ENCODE measurements at regions not wholly inside any gene's neighbourhood (a gene's known extent, or its start where the extent isn't known, plus 50 kb on each side); places are given as distances from the start of the nearest gene placed in this dataset.
"Not testable (repeated sequence)": the region's sequence is repeated elsewhere in the genome, so short reads cannot be mapped to it uniquely, and the experiment has no call there.

- intact Hi-C loops (cut with DNase I, micrococcal nuclease); ATAC-seq: not testable (repeated sequence)
Measured at GRCh38 chr7:112942125-112942524, 144.5 kb downstream of the GPR85 start.

GRCh38 chr7:112940314-112940732, 146.3 kb downstream of the GPR85 start:
- intact Hi-C loops (cut with DNase I, micrococcal nuclease): no loop called here
- DNase-seq (no peak), ATAC-seq (peak; percentile 46)

More at GRCh38 chr7:112942125-112942524, 144.5 kb downstream of the GPR85 start:
- DNase-seq: not testable (repeated sequence)

- intact Hi-C loops (cut with DNase I, micrococcal nuclease): loop anchor here in 1 of 2 donors (10.0 kb wide), 1 partner anchor 735 kb away; the partner anchor contains the start of genes DOCK4 and ZNF277
- ATAC-seq (peak; percentile 99), DNase-seq (peak; percentile 99 to 100)
Measured at GRCh38 chr7:112939574-112940313, 146.9 kb downstream of the GPR85 start.

DNA sequence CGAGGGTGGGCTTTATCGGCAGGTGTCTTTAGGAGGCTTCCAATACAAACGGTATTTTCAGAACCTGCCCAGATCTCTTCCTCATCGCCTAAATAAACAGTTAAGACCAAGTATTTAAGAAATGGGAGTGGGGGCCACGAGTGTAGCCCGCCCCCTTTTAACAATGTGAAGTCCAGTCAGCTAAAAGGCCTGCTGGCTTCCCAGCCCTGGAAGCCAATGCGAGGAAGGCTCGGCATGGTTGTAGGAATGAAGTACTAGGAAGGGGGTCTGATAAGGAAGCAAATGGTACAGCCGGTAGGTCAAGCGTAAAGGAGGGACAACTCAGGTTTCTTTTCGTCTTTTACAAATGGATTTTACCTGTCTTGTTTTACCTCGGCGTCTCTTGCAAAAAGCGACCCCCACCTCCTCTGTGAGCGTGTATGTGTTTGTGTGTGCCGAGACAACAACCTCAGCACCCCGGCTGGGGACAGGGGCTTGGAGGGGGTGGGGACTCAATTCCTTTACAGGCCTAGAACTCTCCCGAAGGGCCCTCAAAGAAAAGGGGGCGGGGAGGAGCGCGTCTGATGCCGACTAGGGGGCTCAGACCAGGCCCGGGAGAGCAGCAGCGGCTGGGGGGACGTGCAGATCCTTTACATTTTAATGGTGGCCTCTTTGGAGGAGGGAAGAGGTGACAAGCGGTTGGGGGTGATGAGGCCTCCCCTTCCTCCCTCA, 147.6 kb downstream of the GPR85 start:
- intact Hi-C loops (cut with DNase I, micrococcal nuclease): loop anchor here in 1 of 2 donors (10.0 kb wide), 1 partner anchor 734 kb away; the partner anchor contains the start of genes DOCK4 and ZNF277

GRCh38 chr7:112937651-112938415, 147.6 kb upstream of the TMEM168 start:
- intact Hi-C loops (cut with DNase I, micrococcal nuclease): loop anchor here in 1 of 2 donors (10.0 kb wide), 1 partner anchor 733 kb away; the partner anchor contains the start of genes DOCK4 and ZNF277
- ATAC-seq: no peak
- no peak for DNase-seq

More for the DNA sequence above, 147.6 kb downstream of the GPR85 start:
- DNase-seq (peak; percentile 25 to 38), ATAC-seq (peak; percentile 18)

DNA sequence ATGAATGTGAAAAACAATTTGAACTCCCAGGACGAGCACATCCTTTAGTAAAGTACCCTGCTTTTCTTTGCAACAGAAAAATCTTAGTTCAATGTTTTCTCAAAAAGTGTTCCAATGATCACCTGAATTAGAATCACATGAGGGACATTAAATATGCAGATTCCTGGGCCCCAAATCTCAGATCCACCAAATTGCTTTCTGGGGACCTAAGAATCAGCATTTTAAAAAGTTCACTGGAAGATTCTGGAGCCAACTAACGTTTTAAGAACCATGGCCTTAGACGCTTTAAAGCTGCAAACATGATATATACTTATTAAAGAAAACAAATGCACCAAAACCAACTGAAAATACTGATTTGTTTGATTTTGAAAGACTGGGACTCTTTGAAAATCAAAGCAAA, 143.4 kb upstream of the TMEM168 start:
- intact Hi-C loops (cut with DNase I, micrococcal nuclease): loop anchor here in 1 of 2 donors (10.0 kb wide), 1 partner anchor 729 kb away; the partner anchor contains the start of genes DOCK4 and ZNF277
- no peak for ATAC-seq

DNA sequence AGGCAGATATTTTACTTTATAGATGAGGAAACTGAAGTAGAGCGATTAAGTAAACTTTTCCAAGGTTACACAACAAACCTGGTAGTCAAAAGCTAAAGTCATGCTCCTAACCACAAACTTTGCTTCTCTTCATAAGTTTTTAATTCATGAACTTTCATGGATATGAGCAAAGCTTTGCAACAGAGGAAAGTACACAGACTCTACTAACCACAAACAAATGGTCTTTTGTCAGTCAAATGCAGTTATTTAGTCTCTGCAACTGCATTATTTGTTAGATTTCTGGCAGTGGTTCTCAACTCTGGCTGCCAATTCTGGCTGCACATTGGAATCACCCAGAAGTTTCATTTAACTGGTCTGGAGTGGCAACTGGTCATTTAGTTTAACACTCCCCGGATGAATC, 140.6 kb upstream of the TMEM168 start:
- DNase-seq: no peak
- ATAC-seq: no peak
- intact Hi-C loops (cut with DNase I, micrococcal nuclease): loop anchor here in 1 of 2 donors (10.0 kb wide), 1 partner anchor 726 kb away; the partner anchor contains the start of genes DOCK4 and ZNF277

More for the DNA sequence above, 143.4 kb upstream of the TMEM168 start:
- DNase-seq: no peak

DNA sequence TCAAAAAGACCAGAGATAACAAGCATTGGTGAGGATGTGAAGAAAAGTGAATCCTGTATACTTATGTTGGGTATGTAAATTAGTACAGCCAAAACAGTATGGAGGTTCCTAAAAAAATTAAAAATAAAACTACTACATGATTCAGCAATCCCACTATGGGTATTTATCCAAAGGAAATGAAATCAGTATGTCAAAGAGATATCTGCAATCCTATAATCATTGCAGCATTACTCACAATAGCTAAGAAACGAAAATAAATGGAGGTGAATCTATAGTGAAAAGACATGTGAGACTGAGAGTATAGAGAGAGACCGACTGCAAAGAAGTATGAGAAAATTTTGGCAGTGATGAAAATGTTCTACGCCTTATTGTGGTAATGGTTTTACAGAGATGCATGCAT, 139.2 kb upstream of the TMEM168 start:
- DNase-seq (no peak), ATAC-seq (no peak)
- intact Hi-C loops (cut with DNase I, micrococcal nuclease): no loop called here

- no peak for DNase-seq
- no peak for ATAC-seq
- intact Hi-C loops (cut with DNase I, micrococcal nuclease): no loop called here
Measured at GRCh38 chr7:112926018-112926417, 135.8 kb upstream of the TMEM168 start.

DNA sequence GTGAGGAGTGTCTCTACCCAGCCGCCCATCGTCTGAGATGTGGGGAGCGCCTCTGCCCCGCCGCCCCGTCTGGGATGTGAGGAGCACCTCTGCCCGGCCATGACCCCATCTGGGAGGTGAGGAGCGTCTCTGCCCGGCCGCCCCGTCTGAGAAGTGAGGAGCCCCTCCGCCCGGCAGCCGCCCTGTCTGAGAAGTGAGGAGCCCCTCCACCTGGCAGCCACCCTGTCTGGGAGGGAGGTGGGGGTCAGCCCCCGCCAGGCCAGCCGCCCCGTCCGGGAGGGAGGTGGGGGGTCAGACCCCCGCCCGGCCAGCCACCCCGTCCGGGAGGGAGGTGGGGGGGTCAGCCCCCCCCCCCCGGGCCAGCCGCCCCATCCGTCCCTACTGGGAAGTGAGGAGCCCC, 132.4 kb upstream of the TMEM168 start:
- intact Hi-C loops (cut with DNase I, micrococcal nuclease); DNase-seq; ATAC-seq: not testable (repeated sequence)

DNA sequence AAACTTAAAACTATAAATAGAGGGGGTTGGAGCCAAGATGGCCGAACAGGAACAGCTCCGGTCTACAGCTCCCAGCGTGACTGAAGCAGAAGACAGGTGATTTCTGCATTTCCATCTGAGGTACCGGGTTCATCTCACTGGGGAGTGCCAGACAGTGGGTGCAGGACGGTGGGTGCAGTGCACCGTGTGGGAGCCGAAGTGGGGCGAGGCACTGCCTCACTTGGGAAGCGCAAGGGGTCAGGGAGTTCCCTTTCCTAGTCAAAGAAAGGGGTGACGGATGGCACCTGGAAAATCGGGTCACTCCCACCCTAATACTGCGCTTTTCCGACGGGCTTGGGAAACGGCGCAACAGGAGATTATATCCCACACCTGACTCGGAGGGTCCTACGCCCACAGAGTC, 126.2 kb upstream of the TMEM168 start:
- intact Hi-C loops (cut with DNase I, micrococcal nuclease); ATAC-seq; DNase-seq: not testable (repeated sequence)

DNA sequence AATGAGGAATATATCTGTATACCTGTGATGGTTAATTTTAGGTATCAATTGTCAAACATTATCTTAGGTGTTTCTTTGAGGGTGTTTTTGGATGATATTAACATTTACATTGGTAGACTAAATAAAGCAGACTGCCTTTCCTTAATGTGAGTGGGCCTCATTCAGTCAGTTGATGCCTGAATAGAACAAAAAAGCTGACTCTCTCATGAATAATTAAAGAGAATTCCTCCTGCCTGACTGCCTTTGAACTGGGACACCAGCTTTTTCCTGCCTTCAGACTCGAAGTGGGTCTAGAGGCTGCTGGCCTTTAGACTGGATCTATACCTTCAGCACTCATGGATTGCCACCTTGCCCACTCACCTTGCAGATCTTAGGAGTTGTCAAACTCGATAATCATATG, 117.9 kb upstream of the TMEM168 start:
- DNase-seq: no peak
- ATAC-seq: no peak
- intact Hi-C loops (cut with DNase I, micrococcal nuclease): no loop called here

GRCh38 chr7:112907658-112908057, 117.5 kb upstream of the TMEM168 start:
- ATAC-seq (no peak), DNase-seq (no peak)
- intact Hi-C loops (cut with DNase I, micrococcal nuclease): no loop called here

DNA sequence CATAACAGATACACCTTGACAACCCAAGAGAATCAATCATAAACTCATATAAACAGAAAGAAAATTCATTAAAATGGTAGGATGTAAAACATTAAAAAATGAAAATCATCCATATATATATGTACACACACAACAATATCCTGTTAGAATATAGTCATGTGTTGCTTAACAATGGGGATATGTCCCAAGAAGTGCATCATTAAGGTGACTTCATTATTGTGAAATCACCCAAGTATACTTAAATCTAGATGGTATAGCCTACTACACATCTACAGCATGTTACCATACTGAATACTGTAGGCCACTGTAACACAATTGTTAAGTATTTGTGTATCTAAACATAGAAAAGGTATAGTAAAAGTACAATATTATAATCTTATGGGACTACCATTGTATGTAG, 115.8 kb upstream of the TMEM168 start:
- ATAC-seq: no peak
- DNase-seq: no peak
- intact Hi-C loops (cut with DNase I, micrococcal nuclease): no loop called here

DNA sequence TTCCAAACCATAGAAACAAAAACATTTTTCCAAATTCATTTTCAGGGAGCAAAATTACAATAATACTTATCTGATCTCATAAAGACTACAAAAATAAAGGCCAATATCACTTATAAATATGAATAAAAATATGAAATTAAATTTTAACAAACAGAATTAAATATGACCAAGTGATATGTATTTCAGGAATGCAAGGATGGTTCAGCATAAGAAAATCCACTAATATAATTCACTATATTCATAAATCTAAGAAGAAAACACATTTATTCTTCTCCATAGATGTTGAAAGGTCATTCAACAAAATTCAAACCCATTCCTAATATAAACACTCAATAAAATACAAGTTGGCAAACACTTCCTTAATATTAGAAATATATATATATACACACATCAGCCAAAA, 115.2 kb upstream of the TMEM168 start:
- DNase-seq: no peak
- ATAC-seq: no peak
- intact Hi-C loops (cut with DNase I, micrococcal nuclease): no loop called here

- DNase-seq (peak; percentile 26 to 57), ATAC-seq (peak; percentile 96)
- intact Hi-C loops (cut with DNase I, micrococcal nuclease): no loop called here
Measured at GRCh38 chr7:112898432-112899290, 108.5 kb upstream of the TMEM168 start.

DNA sequence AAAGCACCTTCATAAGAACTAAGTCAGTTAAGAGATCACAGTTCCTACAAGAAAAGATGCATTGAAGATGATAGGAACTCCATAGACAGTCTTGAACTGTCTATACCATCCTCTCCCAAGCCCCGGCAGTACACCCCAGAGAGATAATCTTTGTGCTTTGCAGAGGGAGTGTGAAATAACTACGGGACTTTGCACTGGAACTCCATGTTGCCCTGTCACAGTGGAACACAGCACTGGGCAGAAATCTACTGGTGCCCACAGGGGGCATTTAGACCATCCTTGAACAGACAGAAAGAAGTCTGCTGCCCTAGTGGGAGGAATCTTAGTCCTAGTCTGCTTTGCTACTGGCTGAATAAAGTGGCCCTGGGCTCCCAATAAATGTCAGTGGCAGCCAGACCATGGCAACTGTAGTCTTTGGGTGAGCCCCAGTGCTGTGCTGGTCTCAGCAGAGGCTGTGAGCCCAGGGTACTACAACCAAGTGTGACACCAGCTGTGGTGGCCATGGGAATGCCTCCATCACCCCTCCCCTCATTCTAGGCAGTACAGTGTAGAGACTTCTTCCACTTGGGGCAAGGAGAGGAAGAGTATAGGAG, 107.7 kb upstream of the TMEM168 start:
- peak; percentile 41 for ATAC-seq
- DNase-seq: no peak
- intact Hi-C loops (cut with DNase I, micrococcal nuclease): no loop called here
